NCI-H2227 (cell line): ENCODE measurements at regions not wholly inside any gene's neighbourhood (a gene's known extent, or its start where the extent isn't known, plus 50 kb on each side); places are given as distances from the start of the nearest gene placed in this dataset.
A peak's percentile ranks its signal among the peaks of the same experiment; 100 is the strongest.
"Not testable (repeated sequence)": the region's sequence is repeated elsewhere in the genome, so short reads cannot be mapped to it uniquely, and the experiment has no call there.

Experiments used
- DNase-seq: peaks from one replicate; lab custom pipeline; 2025; ENCODE audit not compliant: unreplicated experiment; lab: John Stamatoyannopoulos, UW

DNA sequence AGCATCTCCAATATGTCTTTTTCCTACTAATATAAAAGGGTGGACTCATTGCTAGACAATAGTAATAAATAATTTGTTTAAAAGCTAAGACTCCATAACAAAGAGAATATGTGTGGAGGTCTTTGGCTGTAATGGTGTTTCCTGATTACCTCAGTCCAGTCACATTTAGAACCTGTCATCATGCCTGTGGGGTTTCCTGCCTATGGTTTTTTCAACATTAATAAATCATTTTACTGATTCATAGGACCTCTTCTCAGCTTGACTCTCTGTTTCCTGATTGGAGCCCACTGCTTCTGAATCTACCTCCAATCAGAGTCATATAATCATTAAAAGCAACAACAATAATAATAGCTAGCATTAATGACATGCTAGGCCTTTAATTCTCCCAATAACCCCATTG is 52.4 kb upstream of the GNAI1 start:
- DNase-seq = no peak

DNA sequence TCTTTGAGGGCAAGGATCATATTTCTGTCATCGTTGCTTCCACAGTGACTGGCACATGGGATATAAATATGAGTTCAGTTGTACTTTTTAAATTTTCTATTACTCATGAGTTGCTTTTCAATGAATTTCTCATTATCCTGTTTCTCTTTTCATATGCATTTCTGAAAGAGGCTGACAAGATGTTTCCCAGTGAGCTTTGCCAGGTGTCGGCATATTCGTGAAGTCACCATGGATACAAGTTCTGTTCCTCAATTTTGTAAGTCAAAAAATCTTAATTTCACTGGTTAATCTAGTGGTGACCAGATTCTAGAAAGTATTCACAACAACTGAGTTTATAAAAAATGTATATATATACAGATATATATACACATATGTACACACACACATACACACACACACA is 55.7 kb upstream of the GNAI1 start:
- no peak for DNase-seq

DNA sequence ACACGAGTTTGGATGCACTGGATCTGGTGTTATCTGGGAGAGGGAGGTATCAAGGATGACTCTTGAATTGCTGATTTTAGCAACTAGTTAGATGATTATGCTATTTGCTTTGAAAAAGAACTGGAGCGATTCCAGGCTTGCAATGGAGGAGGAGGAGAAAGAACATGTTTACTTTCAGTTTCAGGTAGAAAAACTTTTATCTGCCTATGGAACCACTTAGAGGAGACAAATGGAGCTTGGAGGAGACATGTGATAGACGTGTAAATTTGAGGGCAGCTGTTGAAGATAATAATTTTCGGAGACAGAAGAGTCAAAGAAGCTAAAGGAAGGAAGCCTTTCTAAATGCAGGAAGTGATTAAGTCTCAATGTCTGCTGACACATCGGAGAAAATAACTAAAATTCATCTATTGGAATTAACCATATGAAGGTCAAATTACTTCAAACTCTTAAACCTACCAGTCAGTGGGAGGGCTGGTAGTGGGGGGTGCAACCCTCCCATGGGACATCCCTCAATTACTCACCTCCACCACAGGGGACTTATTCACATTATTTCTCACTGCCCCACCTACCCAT is 56.4 kb upstream of the GNAI1 start:
- peak; percentile 41 for DNase-seq

DNA sequence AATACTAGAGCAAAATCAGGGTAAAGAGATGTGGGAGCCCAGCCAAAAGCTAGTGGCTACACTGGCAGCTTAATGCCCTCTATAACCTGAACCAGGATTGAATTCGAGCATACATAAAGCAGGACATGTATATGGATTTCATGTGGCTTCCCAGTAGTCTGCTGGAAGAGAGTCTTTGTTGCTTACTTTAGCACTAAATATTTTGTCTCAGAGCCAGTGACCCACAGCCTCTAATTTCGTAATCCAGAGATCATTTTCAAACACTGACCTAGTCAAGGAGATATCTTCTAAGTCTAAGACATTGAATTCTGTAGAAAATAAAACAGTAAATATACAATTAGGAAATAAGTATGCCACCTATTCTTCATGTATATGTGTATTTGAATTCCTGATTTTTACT is 64.2 kb upstream of the GNAI1 start:
- DNase-seq = no peak

DNA sequence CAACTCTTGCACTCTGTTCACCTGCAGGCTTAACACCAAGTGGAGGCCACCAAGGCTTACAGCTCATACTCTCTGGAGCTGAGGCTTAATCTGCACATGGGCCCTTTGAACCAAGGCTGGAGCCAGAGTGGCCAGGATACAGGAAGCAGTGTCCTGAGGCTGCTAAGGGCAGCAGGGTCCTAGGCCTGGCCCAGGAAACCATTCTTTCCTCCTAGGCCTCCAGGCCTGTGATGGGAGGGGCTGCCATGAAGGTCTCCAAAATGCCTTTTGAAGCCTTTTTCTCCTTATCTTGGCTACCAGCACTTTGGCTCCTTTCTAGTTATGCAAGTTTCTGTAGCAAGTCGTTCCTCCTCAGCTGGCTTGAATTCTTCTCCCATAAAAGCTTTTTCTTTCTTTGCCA is 68.0 kb upstream of the GNAI1 start:
- no peak for DNase-seq

DNA sequence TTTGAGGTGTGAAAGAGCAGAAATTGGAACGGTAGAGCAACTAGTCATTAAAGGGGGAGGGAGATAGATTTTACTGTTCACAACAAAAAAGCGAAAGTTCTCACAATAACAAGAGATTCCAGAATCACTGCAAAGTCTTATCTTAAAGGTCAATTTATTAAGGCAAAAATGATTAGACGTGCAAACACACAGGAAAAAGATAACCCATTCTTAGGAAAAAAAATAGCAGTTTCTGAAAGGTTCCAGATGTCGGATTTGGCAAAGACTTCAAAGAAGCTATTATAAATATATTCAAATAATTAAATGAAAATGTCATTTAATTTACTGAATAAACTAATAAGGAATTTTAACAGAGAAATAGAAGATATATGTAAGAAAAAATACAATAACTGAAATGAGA is 70.8 kb upstream of the GNAI1 start:
- no peak for DNase-seq

DNA sequence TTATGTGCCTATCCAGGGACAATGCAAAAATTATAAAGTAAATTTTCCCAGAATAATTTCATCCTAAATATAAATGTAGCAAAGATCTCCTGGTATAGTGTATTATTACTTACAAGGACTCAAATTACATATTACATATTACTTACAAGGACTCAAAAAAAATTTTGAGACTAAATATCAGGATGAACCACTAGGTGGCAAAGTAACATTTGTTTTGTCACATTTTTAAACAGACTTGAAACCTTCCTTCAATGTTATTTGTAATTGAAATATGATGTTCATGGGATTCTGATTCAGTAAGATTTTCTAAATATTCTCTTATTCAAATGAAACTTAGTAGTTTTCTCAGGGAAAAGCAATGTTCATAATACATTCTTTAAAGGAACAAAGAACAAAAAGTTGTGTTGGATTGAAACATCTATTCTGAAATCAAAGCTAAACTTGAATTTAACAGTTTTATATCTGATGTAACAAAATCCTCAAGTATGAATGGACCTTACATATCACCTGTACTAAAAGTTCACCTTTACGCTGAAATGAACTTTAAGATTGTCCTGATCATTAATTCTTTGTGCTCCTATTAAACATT is 74.3 kb upstream of the GNAI1 start:
- DNase-seq = peak; percentile 84

DNA sequence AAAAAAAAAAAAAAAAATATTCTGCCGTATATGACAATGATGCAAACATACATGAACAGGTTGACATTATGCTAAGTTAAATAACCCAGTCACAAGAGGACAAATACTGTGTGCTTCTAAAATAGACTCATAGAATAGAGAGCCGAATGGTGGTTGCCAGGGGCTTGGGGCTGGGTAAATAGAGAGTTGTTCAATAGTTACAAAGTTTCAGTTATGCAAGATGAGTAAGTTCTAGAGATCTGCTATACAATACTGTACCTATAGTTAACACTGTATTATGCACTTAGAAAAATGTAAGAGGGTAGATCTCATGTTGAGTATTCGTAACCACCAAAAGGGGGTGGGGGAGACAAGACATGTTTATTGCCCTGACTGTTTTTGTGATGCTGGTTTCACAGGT is 77.1 kb upstream of the GNAI1 start:
- no peak for DNase-seq

DNA sequence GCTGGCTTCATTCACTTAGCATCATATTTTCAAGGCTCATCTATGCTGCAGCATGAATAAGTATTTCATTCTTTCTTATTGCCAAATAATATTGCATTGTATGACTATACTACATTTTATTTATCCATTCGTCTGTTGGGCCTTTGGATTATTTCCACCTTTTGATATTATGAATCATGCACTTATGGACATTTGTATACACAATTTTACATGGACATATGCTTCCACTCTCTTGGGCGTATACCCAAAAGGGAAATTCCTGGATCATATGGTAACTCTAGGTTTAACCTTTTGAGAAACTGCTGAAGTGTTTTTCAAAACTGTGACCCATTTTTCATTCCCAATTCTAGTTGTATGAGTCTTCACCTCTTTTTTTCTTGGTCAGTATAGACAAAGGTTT is 80.3 kb upstream of the GNAI1 start:
- DNase-seq = no peak

DNA sequence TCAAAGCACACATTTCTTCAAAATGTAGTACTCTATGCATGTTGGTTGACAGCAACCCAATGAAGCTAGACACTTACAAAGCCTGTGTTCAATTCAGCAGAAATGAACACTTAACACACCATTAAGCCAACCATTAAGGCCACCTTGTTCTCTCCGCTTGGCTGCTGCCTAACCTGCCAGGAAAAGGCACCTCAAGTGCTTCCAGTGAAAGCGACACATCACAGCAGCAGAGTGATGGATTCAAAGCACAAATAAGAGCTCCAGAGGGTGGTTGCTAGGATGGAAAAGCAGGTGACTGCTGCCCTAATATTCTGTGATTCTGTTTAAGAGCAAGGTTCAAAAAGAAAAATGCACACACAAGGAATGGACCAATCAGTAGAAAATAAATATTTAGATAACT is 81.5 kb upstream of the GNAI1 start:
- DNase-seq = peak; percentile 72

DNA sequence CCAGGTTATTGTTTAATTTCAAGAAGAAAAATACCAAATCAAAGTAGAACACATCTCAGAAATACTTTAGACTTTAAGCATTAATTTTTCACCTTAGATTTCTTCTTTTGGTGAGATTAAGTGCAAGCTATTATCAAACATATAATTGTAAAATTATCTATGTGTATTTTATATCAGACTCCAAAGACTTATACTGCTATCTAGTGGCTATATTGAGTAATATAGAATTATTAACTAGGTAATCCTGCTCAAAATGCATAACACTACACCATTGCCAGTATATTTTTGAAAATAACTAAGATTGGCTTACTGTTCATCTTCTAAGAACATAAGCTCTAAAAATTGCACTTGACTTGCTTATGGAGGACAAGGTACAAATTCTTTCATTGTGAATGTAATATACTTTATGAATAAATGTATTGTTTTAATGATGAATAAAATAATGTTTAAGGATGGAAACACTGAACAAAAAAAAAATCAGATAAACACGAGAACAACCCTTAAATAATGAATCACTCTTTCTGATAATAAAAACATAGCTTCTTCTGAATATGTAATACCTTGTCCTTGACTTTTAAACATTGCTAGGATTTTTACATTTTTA is 86.7 kb upstream of the GNAI1 start:
- peak; percentile 14 for DNase-seq

DNA sequence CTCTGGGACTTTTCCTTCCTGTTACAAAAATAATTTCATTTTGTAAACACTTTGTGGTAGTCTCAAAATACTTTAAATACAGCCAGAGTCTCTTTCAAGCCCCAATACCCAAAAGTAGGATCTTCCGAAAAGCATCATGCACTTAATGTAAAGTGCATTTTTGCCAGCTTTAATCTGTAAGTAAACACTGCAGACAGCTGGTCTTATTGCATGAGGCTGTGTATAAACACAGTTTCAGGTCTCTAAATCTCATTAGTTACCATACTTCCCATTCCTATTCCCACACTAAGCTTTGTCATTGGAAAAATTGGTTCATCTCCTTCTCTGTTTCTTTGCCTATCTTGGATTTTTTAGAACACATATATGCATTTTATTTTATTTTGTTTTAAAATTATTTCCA is 87.6 kb upstream of the GNAI1 start:
- no peak for DNase-seq

DNA sequence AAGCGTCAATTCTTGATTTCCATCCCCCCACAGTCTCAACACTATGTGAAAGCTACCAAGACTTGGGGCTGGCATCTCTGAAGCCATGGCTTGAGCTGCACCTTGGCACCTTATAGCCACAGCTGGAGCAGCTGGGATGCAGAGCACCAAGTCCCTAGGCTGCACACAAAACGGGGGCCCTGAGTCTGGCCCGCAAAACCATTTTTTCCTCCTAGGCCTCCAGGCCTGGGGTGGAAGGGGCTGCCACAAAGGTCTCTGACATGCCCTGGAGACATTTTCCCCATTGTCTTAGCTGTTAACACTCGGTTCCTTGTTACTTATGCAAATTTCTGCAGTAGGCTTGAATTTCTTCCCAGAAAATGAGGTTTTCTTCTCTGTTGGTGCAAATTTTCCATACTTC is 89.8 kb upstream of the GNAI1 start:
- DNase-seq = no peak

DNA sequence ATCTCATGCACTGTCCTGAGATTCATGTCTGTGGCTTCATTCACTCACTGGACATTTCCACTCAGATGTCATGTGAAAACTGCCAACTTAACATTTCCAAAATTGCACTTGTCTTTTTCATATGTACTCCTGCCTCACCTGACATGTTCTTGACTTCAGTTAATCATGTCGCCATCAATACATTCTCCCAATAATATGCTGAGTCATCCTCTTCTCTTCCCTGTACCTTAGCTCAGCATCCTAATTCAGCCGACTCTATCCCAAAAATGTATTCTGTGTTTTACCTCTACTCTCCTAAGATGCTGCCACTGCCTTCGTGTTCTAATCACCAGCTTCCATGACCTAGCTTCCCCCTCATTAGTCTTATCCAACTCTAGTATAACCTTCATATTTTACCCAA is 93.9 kb upstream of the GNAI1 start:
- DNase-seq = no peak

DNA sequence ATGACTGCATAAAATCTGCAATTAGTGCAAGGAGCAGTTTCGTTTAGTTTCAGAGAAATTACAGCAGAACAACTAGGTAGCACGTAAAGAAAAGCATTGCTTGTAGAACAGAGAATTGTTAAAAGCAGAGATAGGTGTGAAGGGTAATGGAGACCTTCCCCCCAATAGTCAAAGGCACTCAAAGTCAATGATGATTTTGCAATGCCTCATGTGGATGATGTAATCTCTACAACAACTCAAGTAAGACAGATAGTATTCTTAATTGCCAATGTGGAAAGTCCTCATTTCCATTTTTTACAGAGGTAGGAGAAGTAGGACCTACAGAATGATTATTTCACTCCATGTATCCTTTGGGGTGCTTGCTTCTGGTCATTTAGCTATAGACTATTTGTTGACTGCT is 94.3 kb upstream of the GNAI1 start:
- no peak for DNase-seq

DNA sequence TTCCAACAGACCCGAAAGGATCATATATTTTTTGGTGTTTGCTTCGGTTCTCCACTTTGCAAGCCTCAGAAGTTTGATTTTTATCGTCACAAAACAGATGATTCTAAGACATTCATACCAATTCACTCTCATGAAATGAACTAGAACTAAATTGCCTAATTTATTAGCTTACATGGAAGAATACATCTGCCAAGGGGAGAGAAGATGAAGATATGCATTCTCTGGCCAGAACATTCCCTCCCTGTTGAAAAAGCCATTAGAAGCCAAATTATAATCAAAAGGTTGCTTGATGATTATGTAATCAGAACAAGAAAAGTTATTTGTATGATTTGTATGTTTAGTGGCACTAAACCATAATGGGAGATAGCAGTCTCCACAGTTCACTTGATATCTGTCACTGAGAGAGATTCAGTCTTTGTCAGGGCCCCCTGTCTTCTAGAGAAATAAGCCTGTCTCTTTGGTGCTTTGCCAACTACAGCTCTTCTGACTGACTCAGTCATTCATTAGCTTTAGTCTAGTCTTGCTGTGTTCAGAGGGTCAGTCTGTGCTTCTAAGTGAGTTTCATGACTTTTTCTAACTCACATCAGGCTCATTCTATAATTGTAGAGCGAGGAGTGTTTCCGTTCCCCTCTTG is 95.3 kb upstream of the GNAI1 start:
- DNase-seq = no peak

DNA sequence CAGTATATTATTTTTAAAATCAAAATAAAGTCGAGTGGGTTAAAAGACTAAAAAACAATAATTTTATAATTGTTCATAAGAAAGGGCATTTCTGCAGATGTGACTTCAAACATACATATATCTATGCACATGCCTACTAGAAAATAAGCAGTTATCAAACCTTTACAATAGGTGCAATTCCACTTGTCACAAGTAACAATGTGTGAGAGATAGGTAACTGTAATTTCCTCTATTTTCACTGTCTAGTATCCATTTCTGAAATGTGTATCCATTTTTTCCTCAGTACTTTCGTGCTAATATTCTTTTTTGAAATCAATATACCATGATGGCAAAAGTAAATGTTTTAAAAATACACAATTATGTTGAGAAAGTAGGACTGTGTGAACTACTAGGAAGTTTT is 96.9 kb upstream of the GNAI1 start:
- DNase-seq = no peak

DNA sequence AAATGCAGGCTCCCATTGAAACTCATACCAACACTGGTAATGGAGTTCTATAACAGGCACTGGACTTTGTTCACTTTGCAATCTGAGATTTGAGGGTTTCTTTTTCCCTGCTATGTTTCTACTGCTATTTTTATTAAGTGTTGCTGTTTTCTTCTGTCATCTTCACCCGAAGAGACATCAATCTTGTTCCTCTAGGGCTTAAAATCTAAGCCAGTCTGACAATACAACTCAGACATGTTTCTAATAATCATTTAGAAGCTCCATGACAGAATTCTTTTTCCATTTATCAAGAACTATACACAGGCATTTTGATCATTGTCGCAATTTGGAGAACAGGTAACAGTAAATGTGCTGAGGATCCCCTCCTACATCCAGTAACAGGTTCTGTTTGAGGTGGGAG is 98.5 kb upstream of the GNAI1 start:
- no peak for DNase-seq

DNA sequence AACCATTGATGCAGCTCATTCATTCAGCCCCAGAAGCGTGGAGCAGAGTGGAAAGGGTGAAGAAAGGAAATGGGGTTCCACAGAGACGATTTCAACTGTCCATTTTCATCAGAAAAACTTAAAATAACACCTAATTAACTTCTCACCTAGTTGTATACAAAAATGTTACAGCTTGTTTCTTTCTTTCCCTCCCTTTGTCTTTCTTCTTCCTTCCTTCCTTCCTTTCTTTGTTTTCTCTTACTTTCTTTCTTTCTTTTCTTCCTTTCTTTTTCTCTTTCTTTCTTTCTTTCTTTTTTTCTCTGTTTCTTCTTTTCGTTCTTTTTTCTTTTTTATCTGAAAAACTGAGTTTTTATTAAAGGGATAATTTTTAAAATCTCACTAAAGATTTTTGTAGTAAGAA is 105.9 kb upstream of the GNAI1 start:
- no peak for DNase-seq

DNA sequence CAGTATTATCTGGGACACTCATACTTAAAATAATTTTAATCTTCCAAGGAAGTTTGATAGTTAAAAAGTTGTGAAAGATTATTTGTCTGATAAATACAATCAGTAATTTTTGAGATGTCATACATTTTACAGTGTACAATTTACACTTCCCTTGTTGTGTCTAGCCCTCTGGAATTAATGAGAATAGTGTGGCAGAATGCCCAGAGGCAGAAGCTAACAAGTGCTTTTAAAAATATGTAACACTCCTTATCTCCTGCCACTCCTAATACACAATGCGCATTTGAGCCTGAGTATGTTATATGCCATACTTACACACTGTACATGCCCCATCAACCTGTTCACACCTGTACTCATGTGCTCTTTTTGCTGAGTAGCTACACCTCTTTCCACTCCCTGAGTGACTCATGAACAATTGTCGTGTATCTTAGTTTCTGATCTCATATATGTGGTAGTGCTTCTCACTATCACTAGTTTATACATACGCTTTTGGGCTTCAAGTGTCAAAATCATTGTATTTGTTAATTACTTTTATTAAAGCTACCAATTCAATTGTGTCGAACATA is 106.9 kb upstream of the GNAI1 start:
- DNase-seq = no peak

DNA sequence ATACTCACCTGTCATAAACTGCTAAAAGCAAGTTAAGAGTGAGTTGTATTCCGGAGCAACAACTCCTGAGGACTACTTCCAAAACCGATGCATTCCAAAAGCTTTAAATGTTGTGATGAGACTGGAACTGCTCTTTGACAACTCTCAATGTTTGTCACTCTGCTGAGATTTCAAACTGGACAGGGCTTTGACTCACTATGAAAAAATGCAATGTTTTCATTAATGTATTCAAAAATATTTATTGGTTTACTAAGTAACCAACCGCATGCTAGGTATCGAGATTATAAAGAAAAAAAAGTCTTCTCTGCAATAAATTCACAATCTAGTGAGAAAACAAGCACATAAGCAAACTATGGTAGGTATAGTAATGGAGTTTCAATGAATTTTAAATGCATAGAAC is 107.9 kb upstream of the GNAI1 start:
- no peak for DNase-seq

DNA sequence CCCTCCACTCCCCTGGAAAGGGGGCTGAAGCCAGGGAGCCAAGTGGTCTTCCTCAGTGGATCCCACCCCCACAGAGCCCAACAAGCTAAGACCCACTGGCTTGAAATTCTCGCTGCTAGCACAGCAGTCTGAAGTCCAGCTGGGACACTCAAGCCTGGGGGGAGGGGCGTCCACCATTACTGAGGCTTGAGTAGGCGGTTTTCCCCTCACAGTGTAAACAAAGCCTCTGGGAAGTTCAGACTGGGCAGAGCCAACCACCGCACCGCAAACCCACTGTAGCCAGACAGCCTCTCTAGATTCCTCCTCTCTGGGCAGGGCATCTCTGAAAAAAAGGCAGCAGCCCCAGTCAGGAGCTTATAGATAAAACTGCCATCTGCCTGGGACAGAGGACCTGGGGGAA is 114.4 kb upstream of the GNAI1 start:
- DNase-seq = not testable (repeated sequence)
